ENCODE measurements at regions not wholly inside any gene's neighbourhood (a gene's known extent, or its start where the extent isn't known, plus 50 kb on each side); places are given as distances from the start of the nearest gene placed in this dataset.

GRCh38 chr3:127455541-127456450 is 134.7 kb downstream of the TPRA1 start:
- no peak for FAIRE-seq
- DNase-seq (ENCODE audit: low read depth) = peak; percentile 21
- Mint-ChIP-seq H3K9me3 (ENCODE audit: unreplicated experiment) (no peaks in the 10 kb centered on the region), H3K4me1 (ENCODE audit: low read depth, unreplicated experiment) (peaks cover 15% of the 10 kb centered on the region), H3K4me3 (ENCODE audit: unreplicated experiment) (peak overlapping the region; percentile 77), H3K27me3 (ENCODE audit: low read depth, unreplicated experiment) (peaks cover 50% of the 10 kb centered on the region), H3K36me3 (ENCODE audit: low read depth, unreplicated experiment) (no peaks in the 10 kb centered on the region), H3K27ac (ENCODE audit: unreplicated experiment) (peak overlapping the region; percentile 62)
- peaks cover 24% of the 10 kb centered on the region for H3K27me3 ChIP-seq (ENCODE audit: insufficient read depth, low read length)
- no peaks in the 10 kb centered on the region for H4K20me1 ChIP-seq (ENCODE audit: insufficient read depth, low read length)
- peaks cover 16% of the 10 kb centered on the region for H3K4me1 ChIP-seq (ENCODE audit: insufficient read depth, low read length)
- peak overlapping the region; percentile 85 for H3K4me2 ChIP-seq (ENCODE audit: low read length)
- H3K27ac ChIP-seq (ENCODE audit: low read depth, low read length) = no peak overlapping the region
- no peak overlapping the region for H3K9ac ChIP-seq (ENCODE audit: low read length)
- H3K79me2 ChIP-seq (ENCODE audit: insufficient read depth, low read length) = no peaks in the 10 kb centered on the region
- peak overlapping the region; percentile 43 for H3K4me3 ChIP-seq (ENCODE audit: insufficient read depth, low read depth, low read length)
- H3K36me3 ChIP-seq (ENCODE audit: insufficient read depth, low read length) = no peaks in the 10 kb centered on the region
- peak overlapping the region; percentile 79 for H2AFZ ChIP-seq (ENCODE audit: low read depth, low read length)
- TF ChIP-seq CTCF (IDR thresholded peaks at IDR 0.05; ENCODE audit: insufficient read depth, low read depth, low read length) = peak; percentile 41
- no peak for TF ChIP-seq EZH2 (IDR thresholded peaks at IDR 0.05; ENCODE audit: insufficient read depth, low read length)
- H3K9me3 ChIP-seq (ENCODE audit: insufficient read depth, low read depth, low read length) = no peaks in the 10 kb centered on the region

- peak overlapping the region; percentile 85 for H3K4me2 ChIP-seq (ENCODE audit: low read length)
- no peak overlapping the region for H2AFZ ChIP-seq (ENCODE audit: low read depth, low read length)
- no peak overlapping the region for H3K27ac ChIP-seq (ENCODE audit: low read depth, low read length)
- no peaks in the 10 kb centered on the region for H3K36me3 ChIP-seq (ENCODE audit: insufficient read depth, low read length)
- H3K4me1 ChIP-seq (ENCODE audit: insufficient read depth, low read length) = peaks cover 16% of the 10 kb centered on the region
- peaks cover 24% of the 10 kb centered on the region for H3K27me3 ChIP-seq (ENCODE audit: insufficient read depth, low read length)
- H3K9me3 Mint-ChIP-seq (ENCODE audit: unreplicated experiment) = no peaks in the 10 kb centered on the region
- H3K4me3 Mint-ChIP-seq (ENCODE audit: unreplicated experiment) = peak overlapping the region; percentile 77
- TF ChIP-seq CTCF (IDR thresholded peaks at IDR 0.05; ENCODE audit: insufficient read depth, low read depth, low read length) (no peak), EZH2 (IDR thresholded peaks at IDR 0.05; ENCODE audit: insufficient read depth, low read length) (no peak)
- no peaks in the 10 kb centered on the region for H3K36me3 Mint-ChIP-seq (ENCODE audit: low read depth, unreplicated experiment)
- no peak overlapping the region for H3K9ac ChIP-seq (ENCODE audit: low read length)
- no peak overlapping the region for H3K27ac Mint-ChIP-seq (ENCODE audit: unreplicated experiment)
- no peak for FAIRE-seq
- peaks cover 51% of the 10 kb centered on the region for H3K27me3 Mint-ChIP-seq (ENCODE audit: low read depth, unreplicated experiment)
- H3K79me2 ChIP-seq (ENCODE audit: insufficient read depth, low read length) = no peaks in the 10 kb centered on the region
- no peak for DNase-seq (ENCODE audit: low read depth)
- H4K20me1 ChIP-seq (ENCODE audit: insufficient read depth, low read length) = no peaks in the 10 kb centered on the region
- no peaks in the 10 kb centered on the region for H3K9me3 ChIP-seq (ENCODE audit: insufficient read depth, low read depth, low read length)
- H3K4me1 Mint-ChIP-seq (ENCODE audit: low read depth, unreplicated experiment) = peaks cover 15% of the 10 kb centered on the region
- no peak overlapping the region for H3K4me3 ChIP-seq (ENCODE audit: insufficient read depth, low read depth, low read length)
Observed at GRCh38 chr3:127454968-127455367, 135.6 kb downstream of the TPRA1 start.

- Histone ChIP-seq H2AFZ (ENCODE audit: low read depth, low read length) (no peak overlapping the region), H4K20me1 (ENCODE audit: insufficient read depth, low read length) (no peaks in the 10 kb centered on the region), H3K9me3 (ENCODE audit: insufficient read depth, low read depth, low read length) (no peaks in the 10 kb centered on the region), H3K4me2 (ENCODE audit: low read length) (no peak overlapping the region), H3K36me3 (ENCODE audit: insufficient read depth, low read length) (no peaks in the 10 kb centered on the region), H3K27ac (ENCODE audit: low read depth, low read length) (no peak overlapping the region), H3K4me3 (ENCODE audit: insufficient read depth, low read depth, low read length) (no peak overlapping the region), H3K27me3 (ENCODE audit: insufficient read depth, low read length) (peaks cover 20% of the 10 kb centered on the region), H3K9ac (ENCODE audit: low read length) (no peak overlapping the region), H3K79me2 (ENCODE audit: insufficient read depth, low read length) (no peaks in the 10 kb centered on the region), H3K4me1 (ENCODE audit: insufficient read depth, low read length) (peaks cover 16% of the 10 kb centered on the region)
- Mint-ChIP-seq H3K36me3 (ENCODE audit: low read depth, unreplicated experiment) (no peaks in the 10 kb centered on the region), H3K4me1 (ENCODE audit: low read depth, unreplicated experiment) (peaks cover 15% of the 10 kb centered on the region), H3K9me3 (ENCODE audit: unreplicated experiment) (no peaks in the 10 kb centered on the region), H3K27me3 (ENCODE audit: low read depth, unreplicated experiment) (peaks cover 54% of the 10 kb centered on the region), H3K27ac (ENCODE audit: unreplicated experiment) (no peak overlapping the region), H3K4me3 (ENCODE audit: unreplicated experiment) (no peak overlapping the region)
- no peak for FAIRE-seq
- no peak for DNase-seq (ENCODE audit: low read depth)
- no peak for TF ChIP-seq EZH2 (IDR thresholded peaks at IDR 0.05; ENCODE audit: insufficient read depth, low read length)
- TF ChIP-seq CTCF (IDR thresholded peaks at IDR 0.05; ENCODE audit: insufficient read depth, low read depth, low read length) = no peak
Observed at GRCh38 chr3:127454051-127454450, 136.5 kb downstream of the TPRA1 start.
